Effector memory CD4-positive, alpha-beta T cell (primary cell): ENCODE measurements at regions not wholly inside any gene's neighbourhood (a gene's known extent, or its start where the extent isn't known, plus 50 kb on each side); places are given as distances from the start of the nearest gene placed in this dataset.

ENCODE experiments used
- DNase-seq, 3 donors: peaks; one replicate each; pipeline ENCODE4 v3.0.0-alpha.2; 2020
- H3K27ac ChIP-seq: 2 replicates; pipeline ENCODE4 v1.7.0; 2013; ENCODE audit warnings: mild to moderate bottlenecking, low read length, moderate library complexity; ENCODE audit not compliant: insufficient read depth, poor library complexity, severe bottlenecking
- H3K27me3 ChIP-seq: replicated peaks from 2 replicates; pipeline ENCODE4 v1.7.0; 2013; ENCODE audit warnings: mild to moderate bottlenecking, low read length; ENCODE audit not compliant: insufficient read depth, control insufficient read depth, poor library complexity, severe bottlenecking
- H3K36me3 ChIP-seq: 2 replicates; pipeline ENCODE4 v1.7.0; 2013; ENCODE audit warnings: mild to moderate bottlenecking, low read length, moderate library complexity; ENCODE audit not compliant: control insufficient read depth, insufficient read depth
- H3K4me1 ChIP-seq: 2 replicates; pipeline ENCODE4 v1.7.0; 2013; ENCODE audit warnings: low read length, mild to moderate bottlenecking; ENCODE audit not compliant: control insufficient read depth, insufficient read depth, poor library complexity, severe bottlenecking
- H3K4me3 ChIP-seq: 2 replicates; pipeline ENCODE4 v1.7.0; 2013; ENCODE audit warnings: low read length, low read depth, mild to moderate bottlenecking; ENCODE audit not compliant: insufficient read depth, poor library complexity, severe bottlenecking
- H3K9me3 ChIP-seq: 2 replicates; pipeline ENCODE4 v1.7.0; 2013; ENCODE audit warnings: mild to moderate bottlenecking, low read length, moderate library complexity; ENCODE audit not compliant: control insufficient read depth

- no peaks in the 10 kb centered on the region for H3K36me3 ChIP-seq
- no peak for DNase-seq
- H3K27me3 ChIP-seq, result no peaks in the 10 kb centered on the region
- no peak overlapping the region for H3K4me3 ChIP-seq
- H3K9me3 ChIP-seq, result no peaks in the 10 kb centered on the region
- no peaks in the 10 kb centered on the region for H3K4me1 ChIP-seq
- H3K27ac ChIP-seq, result no peak overlapping the region
Measured at GRCh38 chr11:15773476-15774387, 582.6 kb downstream of the SOX6 start.

- Histone ChIP-seq H3K27me3 (no peaks in the 10 kb centered on the region), H3K36me3 (no peaks in the 10 kb centered on the region)
- no peak for DNase-seq
Measured at GRCh38 chr11:15774388-15774939, 581.9 kb downstream of the SOX6 start.

GRCh38 chr11:15775015-15775541 is 581.3 kb downstream of the SOX6 start:
- no peak for DNase-seq
- Histone ChIP-seq H3K4me1 (no peaks in the 10 kb centered on the region), H3K27ac (no peak overlapping the region), H3K36me3 (no peaks in the 10 kb centered on the region), H3K9me3 (no peaks in the 10 kb centered on the region), H3K27me3 (no peaks in the 10 kb centered on the region), H3K4me3 (no peak overlapping the region)

More at GRCh38 chr11:15774388-15774939, 581.9 kb downstream of the SOX6 start:
- Histone ChIP-seq H3K4me1 (no peaks in the 10 kb centered on the region), H3K27ac (no peak overlapping the region), H3K9me3 (no peaks in the 10 kb centered on the region), H3K4me3 (no peak overlapping the region)

- DNase-seq, result no peak
- no peaks in the 10 kb centered on the region for H3K27me3 ChIP-seq
- H3K4me1 ChIP-seq, result no peaks in the 10 kb centered on the region
- H3K4me3 ChIP-seq, result no peak overlapping the region
- no peaks in the 10 kb centered on the region for H3K9me3 ChIP-seq
- H3K27ac ChIP-seq, result no peak overlapping the region
- no peaks in the 10 kb centered on the region for H3K36me3 ChIP-seq
Measured at GRCh38 chr11:15775797-15776196, 580.5 kb downstream of the SOX6 start.

GRCh38 chr11:15776366-15776765 is 580.0 kb downstream of the SOX6 start:
- Histone ChIP-seq H3K36me3 (no peaks in the 10 kb centered on the region), H3K27me3 (no peaks in the 10 kb centered on the region), H3K4me3 (no peak overlapping the region), H3K4me1 (no peaks in the 10 kb centered on the region), H3K9me3 (no peaks in the 10 kb centered on the region), H3K27ac (no peak overlapping the region)
- DNase-seq, result no peak

GRCh38 chr11:15779518-15779917 is 576.8 kb downstream of the SOX6 start:
- H3K4me3 ChIP-seq, result no peak overlapping the region
- no peak for DNase-seq

GRCh38 chr11:15780382-15780781 is 576.0 kb downstream of the SOX6 start:
- Histone ChIP-seq H3K4me1 (no peaks in the 10 kb centered on the region), H3K27ac (no peak overlapping the region), H3K9me3 (no peaks in the 10 kb centered on the region), H3K36me3 (no peaks in the 10 kb centered on the region), H3K27me3 (no peaks in the 10 kb centered on the region), H3K4me3 (no peak overlapping the region)
- DNase-seq, result no peak

More at GRCh38 chr11:15779518-15779917, 576.8 kb downstream of the SOX6 start:
- Histone ChIP-seq H3K36me3 (no peaks in the 10 kb centered on the region), H3K4me1 (no peaks in the 10 kb centered on the region), H3K9me3 (no peaks in the 10 kb centered on the region), H3K27me3 (no peaks in the 10 kb centered on the region), H3K27ac (no peak overlapping the region)

- no peaks in the 10 kb centered on the region for H3K9me3 ChIP-seq
- H3K4me1 ChIP-seq, result no peaks in the 10 kb centered on the region
- H3K27me3 ChIP-seq, result no peaks in the 10 kb centered on the region
- no peak overlapping the region for H3K4me3 ChIP-seq
- H3K27ac ChIP-seq, result no peak overlapping the region
- no peaks in the 10 kb centered on the region for H3K36me3 ChIP-seq
- DNase-seq, result no peak
Measured at GRCh38 chr11:15780837-15781236, 575.5 kb downstream of the SOX6 start.

- H3K4me3 ChIP-seq, result no peak overlapping the region
- H3K27me3 ChIP-seq, result no peaks in the 10 kb centered on the region
- H3K4me1 ChIP-seq, result no peaks in the 10 kb centered on the region
- no peaks in the 10 kb centered on the region for H3K36me3 ChIP-seq
- no peaks in the 10 kb centered on the region for H3K9me3 ChIP-seq
- no peak overlapping the region for H3K27ac ChIP-seq
- DNase-seq, result no peak
Measured at GRCh38 chr11:15783619-15784018, 572.7 kb downstream of the SOX6 start.
